K562 (cell line): ENCODE measurements at regions not wholly inside any gene's neighbourhood (a gene's known extent, or its start where the extent isn't known, plus 50 kb on each side); places are given as distances from the start of the nearest gene placed in this dataset.

Source experiments
- ATAC-seq: fragments of 200-7000 bp; cut with Tn5 transposase; 3 replicates; pipeline ENCODE4 v1.9.1; 2020; ENCODE audit warnings: moderate library complexity
- BruUV-seq: library from RNA; stranded (reverse); fragments of 400-500 nt; replicated peaks from 2 replicates; lab custom pipeline; 2021; lab: Mats Ljungman, UMichigan
- CTCF ChIA-PET: fragments of 300-600 bp; formaldehyde crosslinking; extraction: SDS; loops from one replicate; lab custom pipeline; 2021; ENCODE audit warnings: low intra/inter-chr PET ratio; lab: Yijun Ruan, JAX
- POLR2A ChIA-PET: fragments of 300-600, 350-650 bp; sonication (Branson Sonifier 250); formaldehyde crosslinking; extraction: SDS; loops from one replicate; lab custom pipeline; 2021; ENCODE audit warnings: antibody characterized with exemption, inconsistent platforms; lab: Yijun Ruan, JAX
- DNase-seq, 4 experiments: peaks; one replicate each; pipeline versions ENCODE4 v3.0.0 to v3.0.0-alpha.2; 2011 to 2018; ENCODE audit warnings: low spot score in 3 of 4, mixed read lengths in 3 of 4; ENCODE audit errors: extremely low read depth in 1 of 4
- FAIRE-seq: peaks from 2 replicates; lab custom pipeline; 2011; peaks lifted over from hg19 to GRCh38; lab: Jason Lieb, UNC
- H2AFZ ChIP-seq: 2 replicates; pipeline ENCODE4 v1.6.0; 2011; ENCODE audit warnings: low read depth, low read length, control low read depth, inconsistent platforms
- H3K27ac ChIP-seq: fragments of 200-600 bp; 3 replicates; pipeline ENCODE4 v1.8.0; 2011; ENCODE audit warnings: low read depth, mild to moderate bottlenecking, control low read depth, inconsistent platforms, low read length, moderate library complexity, mixed read lengths; ENCODE audit errors: extremely low read depth
- H3K27me3 ChIP-seq, 2 experiments: fragments of 300-600 bp in 1 of 2; 2 replicates in 1 of 2; 3 replicates in 1 of 2; pipeline versions ENCODE4 v1.6.0 to v1.8.0; 2011; ENCODE audit warnings: inconsistent platforms in 2 of 2, low read length in 2 of 2, mild to moderate bottlenecking in 1 of 2, mixed read lengths in 1 of 2, moderate library complexity in 1 of 2; ENCODE audit not compliant: control insufficient read depth in 2 of 2, insufficient read depth in 2 of 2
- H3K36me3 ChIP-seq: fragments of 300-600 bp; 3 replicates; pipeline ENCODE4 v1.8.0; 2011; ENCODE audit warnings: mild to moderate bottlenecking, low read length, inconsistent platforms; ENCODE audit not compliant: control insufficient read depth, insufficient read depth
- H3K4me1 ChIP-seq, 2 experiments: fragments of 200-600 bp in 1 of 2; replicated peaks in 1 of 2; 2 replicates in 1 of 2; 3 replicates in 1 of 2; pipeline versions ENCODE4 v1.5.1 to v1.8.0; 2011; ENCODE audit warnings: inconsistent platforms in 2 of 2, low read length in 2 of 2, mild to moderate bottlenecking in 1 of 2, mixed read lengths in 1 of 2, moderate library complexity in 1 of 2; ENCODE audit not compliant: control insufficient read depth in 2 of 2, insufficient read depth in 2 of 2
- H3K4me2 ChIP-seq: 2 replicates; pipeline ENCODE4 v1.6.1; 2011; ENCODE audit warnings: low read length, control low read depth, inconsistent platforms, mixed read lengths; ENCODE audit not compliant: insufficient read depth
- H3K4me3 ChIP-seq: fragments of 200-600 bp; sonication (generic), shearing (Covaris generic); 2 replicates; pipeline ENCODE4 v1.5.1; 2016; ENCODE audit warnings: control low read depth, inconsistent platforms
- H3K79me2 ChIP-seq: fragments of 200-600 bp; 3 replicates; pipeline ENCODE4 v1.8.0; 2011; ENCODE audit warnings: low read length, inconsistent platforms; ENCODE audit not compliant: control insufficient read depth, insufficient read depth
- H3K9ac ChIP-seq, 2 experiments: 2 replicates each; pipeline versions ENCODE4 v1.6.0 to v1.6.1; 2011; ENCODE audit warnings: low read depth in 2 of 2, low read length in 2 of 2, control low read depth in 1 of 2, inconsistent platforms in 1 of 2, mild to moderate bottlenecking in 1 of 2, mixed read lengths in 1 of 2; ENCODE audit not compliant: insufficient read depth in 1 of 2
- H3K9me1 ChIP-seq: one replicate; pipeline ENCODE4 v1.6.0; 2011; ENCODE audit warnings: inconsistent platforms, mild to moderate bottlenecking, low read length, moderate library complexity; ENCODE audit not compliant: control insufficient read depth, insufficient read depth
- H3K9me3 ChIP-seq: replicated peaks from 2 replicates; pipeline ENCODE4 v1.5.1; 2011; ENCODE audit warnings: low read depth, low read length, inconsistent platforms; ENCODE audit not compliant: control insufficient read depth, insufficient read depth
- H4K20me1 ChIP-seq: replicated peaks from 2 replicates; pipeline ENCODE4 v1.6.1; 2011; ENCODE audit warnings: low read length, inconsistent platforms, mixed read lengths; ENCODE audit not compliant: control insufficient read depth, insufficient read depth
- CUX1 ChIP-seq: fragments of 200-800 bp; sonication (Bioruptor generic); IDR thresholded peaks from 2 replicates; pipeline ENCODE4 v1.6.1; 2016; ENCODE audit warnings: missing genetic modification characterization, missing compliant biosample characterization
- SMC3 ChIP-seq: conservative IDR thresholded peaks from 2 replicates; pipeline ENCODE4 v1.6.1; 2011; ENCODE audit warnings: low read depth, low read length, improper control_type of control experiment; ENCODE audit not compliant: insufficient read depth
- TCF7 ChIP-seq: sonication (generic); IDR thresholded peaks from 2 replicates; pipeline ENCODE4 v1.6.1; 2016; ENCODE audit warnings: antibody characterized with exemption, borderline replicate concordance
- TRIM25 ChIP-seq: fragments of 450-650 bp; IDR thresholded peaks from 2 replicates; pipeline ENCODE4 v1.7.0; 2016; ENCODE audit warnings: borderline replicate concordance
- WGBS: fragments of 100-300 bp; shearing (Covaris generic); methylation state at CpG from one replicate; pipeline ENCODE4 v1.1.6; 2016; ENCODE audit warnings: low coverage, mixed read lengths; ENCODE audit not compliant: insufficient coverage; ENCODE audit errors: missing lambda C conversion rate; 5-methylcytosine and 5-hydroxymethylcytosine counted together
- in situ Hi-C: fragments of 300-500 bp; cut with MboI; formaldehyde crosslinking; loops from 4 replicates; pipeline ENCODE4 v1.15.0; 2018; ENCODE audit warnings: inconsistent platforms, mixed read lengths
- intact Hi-C: fragments of 100-400 bp; cut with micrococcal nuclease; formaldehyde crosslinking; loops from 2 replicates; pipeline ENCODE4 v1.14.2; 2022
- TF ChIP-seq, protein P1 (sequence below): fragments of 250-450 bp; sonication (Bioruptor Pico); IDR thresholded peaks from 2 replicates; pipeline ENCODE4 v1.8.0; 2021; ENCODE audit warnings: borderline replicate concordance, mild to moderate bottlenecking, moderate library complexity; ENCODE audit not compliant: poor library complexity, severe bottlenecking

GRCh38 chr4:189414021-189414420 lies 526.7 kb upstream of the FRG1 start:
- H3K4me3 ChIP-seq, result no peak overlapping the region
- no peak overlapping the region for H2AFZ ChIP-seq
- in situ Hi-C loops, result no loop called here
- intact Hi-C loops, result no loop called here
- H3K27ac ChIP-seq, result no peak overlapping the region
- DNase-seq, result no peak
- H4K20me1 ChIP-seq, result no peaks in the 10 kb centered on the region
- BruUV-seq, result no TSS peak
- ChIA-PET CTCF (no interaction called here), POLR2A (no interaction called here)
- H3K79me2 ChIP-seq, result no peaks in the 10 kb centered on the region
- 0% methylated on average over 4 of the region's 4 CpGs for WGBS
- no peaks in the 10 kb centered on the region for H3K9me1 ChIP-seq
- H3K27me3 ChIP-seq, result no peaks in the 10 kb centered on the region
- ATAC-seq, result no peak
- no peaks in the 10 kb centered on the region for H3K9me3 ChIP-seq
- H3K36me3 ChIP-seq, result no peaks in the 10 kb centered on the region
- H3K4me2 ChIP-seq, result no peak overlapping the region
- H3K9ac ChIP-seq, result no peak overlapping the region
- FAIRE-seq, result no peak
- no peaks in the 10 kb centered on the region for H3K4me1 ChIP-seq
- TF ChIP-seq TCF7 (no peak), TRIM25 (no peak), CUX1 (CRISPR knock-in tag) (no peak), SMC3 (no peak)
- TF ChIP-seq, protein P1, sequence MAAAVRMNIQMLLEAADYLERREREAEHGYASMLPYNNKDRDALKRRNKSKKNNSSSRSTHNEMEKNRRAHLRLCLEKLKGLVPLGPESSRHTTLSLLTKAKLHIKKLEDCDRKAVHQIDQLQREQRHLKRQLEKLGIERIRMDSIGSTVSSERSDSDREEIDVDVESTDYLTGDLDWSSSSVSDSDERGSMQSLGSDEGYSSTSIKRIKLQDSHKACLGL, result no peak
